ENCODE measurements at regions not wholly inside any gene's neighbourhood (a gene's known extent, or its start where the extent isn't known, plus 50 kb on each side); places are given as distances from the start of the nearest gene placed in this dataset.

- DNase-seq = no peak
Observed at GRCh38 chr11:109371444-109372176, 50.4 kb upstream of the C11orf87 start.

All from NCI-H345 (cell line).